ENCODE measurements at regions not wholly inside any gene's neighbourhood (a gene's known extent, or its start where the extent isn't known, plus 50 kb on each side); places are given as distances from the start of the nearest gene placed in this dataset.

DNA sequence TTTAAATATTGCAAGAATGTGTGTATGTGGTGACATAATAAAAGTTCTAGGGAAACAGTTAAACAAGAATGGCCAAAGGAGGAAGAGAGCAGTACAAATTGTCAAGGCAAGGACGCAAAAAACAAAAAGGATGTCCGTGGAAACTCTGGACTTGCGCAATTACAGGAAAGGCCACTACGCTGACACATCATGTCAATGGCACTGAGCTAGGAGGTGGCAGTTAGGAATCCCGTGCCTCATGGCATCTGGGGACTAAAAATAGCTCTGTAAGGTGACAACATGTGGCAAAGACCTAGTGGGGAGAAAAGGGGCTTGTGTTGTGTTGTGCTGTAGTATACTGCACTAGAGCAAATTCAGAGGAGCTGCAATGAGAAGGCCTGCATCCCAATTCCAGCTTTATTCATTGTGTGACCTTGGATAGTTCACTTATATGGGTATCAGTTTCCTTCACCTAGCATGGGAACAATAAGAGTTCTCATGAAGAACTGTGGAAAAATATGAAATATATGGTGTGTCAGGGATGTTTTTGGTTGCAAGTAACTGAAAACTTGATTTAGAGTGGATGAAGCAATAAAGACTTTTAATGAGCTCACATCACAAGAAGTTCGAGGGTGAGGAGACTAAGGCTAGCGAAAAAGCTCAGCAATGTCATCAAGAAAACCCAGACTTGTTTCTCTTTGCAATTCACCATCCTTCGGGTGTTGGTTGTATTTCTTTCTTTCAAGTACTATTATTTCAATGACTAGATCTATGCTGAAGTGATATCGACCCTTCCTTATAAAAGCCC, 124.1 kb upstream of the STC2 start:
- no peak overlapping the region for H3K27ac ChIP-seq
- no peak overlapping the region for H2AFZ ChIP-seq
- no peak overlapping the region for H3K4me3 ChIP-seq (ENCODE audit: low read depth, low read length)
- H3K4me2 ChIP-seq (ENCODE audit: low read length), result no peak overlapping the region
- no peaks in the 10 kb centered on the region for H3K4me1 ChIP-seq
- H3K27me3 ChIP-seq (ENCODE audit: control insufficient read depth, insufficient read depth, low read length), result no peaks in the 10 kb centered on the region
- H3K9ac ChIP-seq, result no peak overlapping the region
- no peaks in the 10 kb centered on the region for H3K36me3 ChIP-seq (ENCODE audit: control insufficient read depth, insufficient read depth, low read length)
- no peaks in the 10 kb centered on the region for H3K79me2 ChIP-seq
- no peaks in the 10 kb centered on the region for H3K9me3 ChIP-seq (ENCODE audit: control insufficient read depth, low read length)
- TF ChIP-seq CTCF (IDR thresholded peaks at IDR 0.05), result no peak

DNA sequence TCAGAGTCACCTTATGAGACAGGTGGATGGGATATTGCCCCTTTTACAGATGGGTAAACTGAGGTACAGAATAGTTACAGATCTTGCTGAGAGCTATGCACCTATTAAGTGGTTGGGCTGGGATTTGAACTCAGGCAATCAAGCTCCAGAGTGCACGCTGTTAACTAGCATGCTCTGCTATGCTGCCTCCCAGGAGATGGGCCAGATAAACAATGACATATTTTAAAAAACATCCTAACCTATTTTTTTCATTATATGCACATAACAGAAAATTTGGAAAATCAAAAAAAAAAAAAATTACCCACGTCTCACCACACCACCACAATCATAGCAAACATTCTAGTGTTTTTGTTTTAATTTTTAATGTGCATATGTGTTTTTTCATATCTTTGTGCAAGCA, 123.4 kb upstream of the STC2 start:
- H3K4me2 ChIP-seq (ENCODE audit: low read length), result no peak overlapping the region
- H3K27me3 ChIP-seq (ENCODE audit: control insufficient read depth, insufficient read depth, low read length), result no peaks in the 10 kb centered on the region
- no peaks in the 10 kb centered on the region for H3K9me3 ChIP-seq (ENCODE audit: control insufficient read depth, low read length)
- no peaks in the 10 kb centered on the region for H3K4me1 ChIP-seq
- no peak overlapping the region for H3K27ac ChIP-seq
- H3K36me3 ChIP-seq (ENCODE audit: control insufficient read depth, insufficient read depth, low read length), result no peaks in the 10 kb centered on the region
- H2AFZ ChIP-seq, result no peak overlapping the region
- no peak overlapping the region for H3K4me3 ChIP-seq (ENCODE audit: low read depth, low read length)
- H3K9ac ChIP-seq, result no peak overlapping the region
- no peak for TF ChIP-seq CTCF (IDR thresholded peaks at IDR 0.05)
- no peaks in the 10 kb centered on the region for H3K79me2 ChIP-seq

- Histone ChIP-seq H2AFZ (no peak overlapping the region), H3K9me3 (ENCODE audit: control insufficient read depth, low read length) (no peaks in the 10 kb centered on the region), H3K9ac (no peak overlapping the region), H3K79me2 (no peaks in the 10 kb centered on the region), H3K4me3 (ENCODE audit: low read depth, low read length) (no peak overlapping the region), H3K27ac (no peak overlapping the region), H3K27me3 (ENCODE audit: control insufficient read depth, insufficient read depth, low read length) (no peaks in the 10 kb centered on the region), H3K36me3 (ENCODE audit: control insufficient read depth, insufficient read depth, low read length) (no peaks in the 10 kb centered on the region), H3K4me1 (no peaks in the 10 kb centered on the region), H3K4me2 (ENCODE audit: low read length) (no peak overlapping the region)
- peak; percentile 46 for TF ChIP-seq CTCF (IDR thresholded peaks at IDR 0.05)
Observed at GRCh38 chr5:173451031-173451430, 122.8 kb upstream of the STC2 start.

GRCh38 chr5:173450188-173450587, 122.0 kb upstream of the STC2 start:
- H3K9me3 ChIP-seq (ENCODE audit: control insufficient read depth, low read length), result no peaks in the 10 kb centered on the region
- H3K9ac ChIP-seq, result no peak overlapping the region
- no peak for TF ChIP-seq CTCF (IDR thresholded peaks at IDR 0.05)

GRCh38 chr5:173448856-173449255, 120.6 kb upstream of the STC2 start:
- Histone ChIP-seq H3K4me2 (ENCODE audit: low read length) (no peak overlapping the region), H3K27ac (no peak overlapping the region), H3K36me3 (ENCODE audit: control insufficient read depth, insufficient read depth, low read length) (no peaks in the 10 kb centered on the region), H3K9me3 (ENCODE audit: control insufficient read depth, low read length) (no peaks in the 10 kb centered on the region), H3K9ac (no peak overlapping the region), H3K4me3 (ENCODE audit: low read depth, low read length) (no peak overlapping the region), H2AFZ (no peak overlapping the region), H3K79me2 (no peaks in the 10 kb centered on the region), H3K27me3 (ENCODE audit: control insufficient read depth, insufficient read depth, low read length) (no peaks in the 10 kb centered on the region), H3K4me1 (no peaks in the 10 kb centered on the region)
- TF ChIP-seq CTCF (IDR thresholded peaks at IDR 0.05), result no peak

More at GRCh38 chr5:173450188-173450587, 122.0 kb upstream of the STC2 start:
- no peak overlapping the region for H3K4me3 ChIP-seq (ENCODE audit: low read depth, low read length)
- no peak overlapping the region for H3K27ac ChIP-seq
- no peaks in the 10 kb centered on the region for H3K36me3 ChIP-seq (ENCODE audit: control insufficient read depth, insufficient read depth, low read length)
- H2AFZ ChIP-seq, result no peak overlapping the region
- H3K79me2 ChIP-seq, result no peaks in the 10 kb centered on the region
- H3K4me2 ChIP-seq (ENCODE audit: low read length), result no peak overlapping the region
- no peaks in the 10 kb centered on the region for H3K4me1 ChIP-seq
- H3K27me3 ChIP-seq (ENCODE audit: control insufficient read depth, insufficient read depth, low read length), result no peaks in the 10 kb centered on the region
